OCI-LY3 (cell line): ENCODE measurements at regions not wholly inside any gene's neighbourhood (a gene's known extent, or its start where the extent isn't known, plus 50 kb on each side); places are given as distances from the start of the nearest gene placed in this dataset.

ENCODE experiments used
- H2AFZ ChIP-seq: fragments of 200-600, 300-600 bp; shearing (Covaris generic); 2 replicates; pipeline ENCODE4 v1.6.0; 2014; ENCODE audit warnings: antibody characterized with exemption, low read depth, low read length
- H3K27ac ChIP-seq: fragments of 200-600, 300-600 bp; sonication (generic); 2 replicates; pipeline ENCODE4 v1.5.1; 2014; ENCODE audit warnings: mild to moderate bottlenecking, low read length, moderate library complexity, mixed read lengths
- H3K27me3 ChIP-seq: fragments of 200-600, 300-600 bp; sonication (generic); 2 replicates; pipeline ENCODE4 v1.6.1; 2014; ENCODE audit warnings: low read depth, low read length, mixed read lengths
- H3K36me3 ChIP-seq: fragments of 200-600, 300-600 bp; sonication (generic); replicated peaks from 2 replicates; pipeline ENCODE3; 2014; ENCODE audit warnings: low read depth, low read length, mixed read lengths
- H3K4me1 ChIP-seq: fragments of 300-600, 200-600 bp; sonication (generic); 2 replicates; pipeline ENCODE4 v1.6.1; 2014; ENCODE audit warnings: low read length, mixed read lengths
- H3K4me2 ChIP-seq: fragments of 200-600, 300-600 bp; sonication (generic); 2 replicates; pipeline ENCODE4 v1.6.1; 2014; ENCODE audit warnings: low read length, mixed read lengths
- H3K4me3 ChIP-seq: fragments of 300-600, 200-600 bp; sonication (generic); 2 replicates; pipeline ENCODE4 v1.5.1; 2014; ENCODE audit warnings: antibody characterized with exemption, mild to moderate bottlenecking, low read length, moderate library complexity
- H3K79me2 ChIP-seq: fragments of 300-600, 200-600 bp; shearing (Covaris generic); 2 replicates; pipeline ENCODE4 v1.6.1; 2014; ENCODE audit warnings: mild to moderate bottlenecking, low read length, mixed read lengths
- H3K9ac ChIP-seq: fragments of 300-600, 200-600 bp; shearing (Covaris generic); 2 replicates; pipeline ENCODE4 v1.6.0; 2014; ENCODE audit warnings: mild to moderate bottlenecking, low read length, moderate library complexity
- H3K9me3 ChIP-seq: fragments of 200-600, 300-600 bp; shearing (Covaris generic); 2 replicates; pipeline ENCODE4 v1.6.1; 2014; ENCODE audit warnings: low read length, mixed read lengths; ENCODE audit not compliant: insufficient read depth
- H4K20me1 ChIP-seq: fragments of 200-600, 300-600 bp; sonication (generic); 2 replicates; pipeline ENCODE4 v1.6.1; 2016; ENCODE audit warnings: low read length, mixed read lengths; ENCODE audit not compliant: insufficient read depth
- EZH2phosphoT487 ChIP-seq: fragments of 200-600 bp; shearing (Covaris generic); IDR thresholded peaks from 2 replicates; pipeline ENCODE4 v1.6.1; 2018; ENCODE audit warnings: antibody characterized with exemption, mixed run types, low read depth
- TF ChIP-seq, protein P1 (sequence below): fragments of 200-600, 300-600 bp; sonication (generic); IDR thresholded peaks from 2 replicates; pipeline ENCODE4 v1.5.1; 2014; ENCODE audit warnings: antibody characterized with exemption, low read length, low read depth

DNA sequence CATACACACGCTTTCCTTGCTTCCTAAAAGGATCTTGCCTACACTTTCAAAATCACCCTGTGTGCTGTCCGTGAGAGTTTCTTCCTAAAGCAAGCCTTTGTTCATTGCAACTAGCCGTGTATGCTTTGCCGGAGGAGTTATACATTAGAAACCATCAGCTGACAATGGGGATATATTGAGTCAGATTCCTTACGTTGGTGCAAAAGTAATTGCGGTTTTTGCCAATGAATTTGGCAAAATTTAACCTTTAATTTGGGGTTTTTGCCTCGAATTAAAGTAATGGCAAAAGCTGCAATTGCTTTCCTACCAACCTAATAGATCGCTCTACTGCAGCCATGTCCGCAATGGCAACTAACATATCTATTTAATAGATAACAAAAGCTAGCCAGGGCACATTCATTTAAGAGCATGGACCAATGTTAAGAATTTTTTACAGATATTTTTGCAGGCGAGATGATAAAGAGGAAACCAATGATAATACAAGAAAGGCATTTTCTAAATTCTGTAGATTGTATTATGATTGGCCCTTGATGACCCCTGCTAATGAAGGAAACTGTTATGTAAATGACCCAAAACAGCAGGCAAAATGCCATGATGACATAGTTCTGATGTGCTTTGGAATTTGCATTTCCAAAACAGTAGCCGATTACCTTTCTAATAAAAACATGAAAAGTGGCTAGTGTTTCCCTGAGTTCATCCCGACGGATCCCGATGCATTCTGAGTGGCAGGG lies 184.8 kb upstream of the NRP1 start:
- H3K27ac ChIP-seq, result no peak overlapping the region

DNA sequence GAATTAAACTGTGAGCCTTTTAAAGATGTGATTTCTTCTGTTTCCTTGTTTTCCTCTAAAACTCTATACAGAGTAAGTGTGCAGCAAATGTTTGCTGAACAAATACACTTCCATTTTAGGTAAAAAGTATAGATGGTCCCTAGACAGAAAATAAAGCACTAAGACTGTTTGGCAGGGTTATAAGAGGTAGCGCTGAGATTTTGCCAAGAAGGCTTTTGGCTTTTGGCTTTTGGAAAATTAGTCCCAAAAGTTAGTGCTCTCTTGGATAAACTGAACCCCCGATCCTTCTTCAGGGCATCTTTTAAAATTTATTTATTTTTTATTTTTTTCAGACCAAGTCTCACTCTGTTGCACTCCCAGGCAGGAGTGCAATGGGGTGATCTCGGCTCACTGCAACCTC lies 175.7 kb upstream of the NRP1 start:
- H3K4me2 ChIP-seq, result no peak overlapping the region
- no peak overlapping the region for H3K4me3 ChIP-seq
- TF ChIP-seq, protein P1, sequence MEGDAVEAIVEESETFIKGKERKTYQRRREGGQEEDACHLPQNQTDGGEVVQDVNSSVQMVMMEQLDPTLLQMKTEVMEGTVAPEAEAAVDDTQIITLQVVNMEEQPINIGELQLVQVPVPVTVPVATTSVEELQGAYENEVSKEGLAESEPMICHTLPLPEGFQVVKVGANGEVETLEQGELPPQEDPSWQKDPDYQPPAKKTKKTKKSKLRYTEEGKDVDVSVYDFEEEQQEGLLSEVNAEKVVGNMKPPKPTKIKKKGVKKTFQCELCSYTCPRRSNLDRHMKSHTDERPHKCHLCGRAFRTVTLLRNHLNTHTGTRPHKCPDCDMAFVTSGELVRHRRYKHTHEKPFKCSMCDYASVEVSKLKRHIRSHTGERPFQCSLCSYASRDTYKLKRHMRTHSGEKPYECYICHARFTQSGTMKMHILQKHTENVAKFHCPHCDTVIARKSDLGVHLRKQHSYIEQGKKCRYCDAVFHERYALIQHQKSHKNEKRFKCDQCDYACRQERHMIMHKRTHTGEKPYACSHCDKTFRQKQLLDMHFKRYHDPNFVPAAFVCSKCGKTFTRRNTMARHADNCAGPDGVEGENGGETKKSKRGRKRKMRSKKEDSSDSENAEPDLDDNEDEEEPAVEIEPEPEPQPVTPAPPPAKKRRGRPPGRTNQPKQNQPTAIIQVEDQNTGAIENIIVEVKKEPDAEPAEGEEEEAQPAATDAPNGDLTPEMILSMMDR, result no peak
- no peak for TF ChIP-seq EZH2phosphoT487

More for the DNA sequence above, 184.8 kb upstream of the NRP1 start:
- Histone ChIP-seq H3K4me3 (no peak overlapping the region), H3K4me2 (no peak overlapping the region), H3K79me2 (no peaks in the 10 kb centered on the region), H3K27me3 (no peaks in the 10 kb centered on the region), H3K4me1 (no peaks in the 10 kb centered on the region), H3K9ac (no peak overlapping the region), H3K9me3 (no peaks in the 10 kb centered on the region), H2AFZ (no peak overlapping the region), H3K36me3 (no peaks in the 10 kb centered on the region), H4K20me1 (no peaks in the 10 kb centered on the region)
- no peak for TF ChIP-seq EZH2phosphoT487
- TF ChIP-seq, protein P1, result no peak

DNA sequence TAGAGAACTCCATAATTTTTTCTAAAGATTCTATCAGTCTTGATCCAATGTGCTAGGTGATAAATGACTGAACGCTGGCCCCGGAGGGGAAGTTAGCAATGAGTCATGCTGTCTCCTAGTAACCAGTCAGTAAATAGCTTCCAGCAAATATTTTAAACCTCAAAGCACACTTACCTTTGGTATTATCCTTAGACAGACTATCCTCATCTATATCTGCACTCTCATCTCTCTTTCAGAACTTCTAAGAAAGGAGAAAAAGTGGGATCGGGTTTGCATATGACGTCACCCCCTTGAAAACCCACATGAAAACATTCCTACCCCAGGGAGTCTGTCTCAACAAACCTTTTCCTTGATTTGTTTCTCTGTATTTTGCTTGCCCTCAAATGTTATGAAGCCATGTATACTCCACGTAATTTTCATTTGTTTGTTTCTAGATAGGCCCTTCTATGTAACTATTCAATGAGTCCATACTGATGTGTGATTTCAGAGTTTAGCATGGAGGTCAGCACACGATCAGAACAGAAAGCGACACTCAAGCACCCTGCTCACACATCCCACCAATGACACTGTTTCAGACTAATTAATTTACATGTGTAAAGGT lies 174.9 kb upstream of the NRP1 start:
- H3K4me1 ChIP-seq, result no peaks in the 10 kb centered on the region
- no peak for TF ChIP-seq EZH2phosphoT487
- TF ChIP-seq, protein P1, result no peak
- H3K27me3 ChIP-seq, result no peaks in the 10 kb centered on the region
- no peaks in the 10 kb centered on the region for H3K9me3 ChIP-seq
- H3K4me2 ChIP-seq, result no peak overlapping the region
- no peak overlapping the region for H2AFZ ChIP-seq
- H3K9ac ChIP-seq, result no peak overlapping the region
- H4K20me1 ChIP-seq, result no peaks in the 10 kb centered on the region
- no peak overlapping the region for H3K27ac ChIP-seq
- no peaks in the 10 kb centered on the region for H3K36me3 ChIP-seq
- H3K4me3 ChIP-seq, result no peak overlapping the region
- H3K79me2 ChIP-seq, result no peaks in the 10 kb centered on the region

More for the DNA sequence above, 175.7 kb upstream of the NRP1 start:
- H2AFZ ChIP-seq, result no peak overlapping the region
- no peaks in the 10 kb centered on the region for H3K79me2 ChIP-seq
- H4K20me1 ChIP-seq, result no peaks in the 10 kb centered on the region
- no peaks in the 10 kb centered on the region for H3K36me3 ChIP-seq
- H3K9ac ChIP-seq, result no peak overlapping the region
- H3K27me3 ChIP-seq, result no peaks in the 10 kb centered on the region
- H3K27ac ChIP-seq, result no peak overlapping the region
- no peaks in the 10 kb centered on the region for H3K9me3 ChIP-seq
- no peaks in the 10 kb centered on the region for H3K4me1 ChIP-seq

DNA sequence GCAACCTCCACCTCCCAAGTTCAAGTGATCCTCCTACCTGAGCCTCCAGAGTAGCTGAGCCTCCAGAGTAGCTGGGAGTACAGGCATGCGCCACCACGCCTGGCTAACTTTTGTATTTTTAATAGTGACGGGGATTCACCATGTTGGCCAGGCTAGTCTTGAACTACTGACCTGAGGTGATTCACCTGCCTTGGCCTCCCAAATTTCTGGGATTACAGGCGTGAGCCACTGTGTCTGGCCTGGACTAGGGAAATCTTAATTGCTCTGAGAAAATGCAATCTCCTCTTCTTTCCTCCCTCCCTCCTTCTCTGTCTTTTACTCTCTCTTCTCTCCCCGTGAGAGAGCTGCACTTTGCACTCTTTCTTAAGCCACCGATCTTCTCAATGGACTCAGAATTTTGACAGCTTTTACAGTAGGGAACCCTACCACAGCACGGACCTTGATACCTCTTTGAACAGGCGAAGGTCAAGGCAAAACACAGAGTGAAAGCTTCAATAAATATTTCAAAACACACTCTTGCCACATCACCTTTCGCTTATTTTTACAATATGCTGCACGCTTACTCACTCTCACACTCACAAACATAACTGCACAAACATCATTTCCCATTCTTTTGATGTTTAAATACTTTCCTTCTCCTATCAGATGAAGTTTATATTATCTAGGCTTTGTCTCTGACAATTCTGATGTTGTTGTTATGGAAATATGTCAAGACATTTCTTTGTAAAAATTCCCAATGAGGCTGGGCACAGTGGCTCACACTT lies 173.4 kb upstream of the NRP1 start:
- Histone ChIP-seq H3K4me3 (no peak overlapping the region), H3K36me3 (no peaks in the 10 kb centered on the region), H3K27me3 (no peaks in the 10 kb centered on the region), H3K9me3 (no peaks in the 10 kb centered on the region), H3K9ac (no peak overlapping the region), H3K4me2 (no peak overlapping the region), H3K4me1 (no peaks in the 10 kb centered on the region), H2AFZ (no peak overlapping the region), H3K79me2 (no peaks in the 10 kb centered on the region), H4K20me1 (no peaks in the 10 kb centered on the region), H3K27ac (no peak overlapping the region)
- no peak for TF ChIP-seq EZH2phosphoT487
- TF ChIP-seq, protein P1, result no peak
